ENCODE measurements at regions not wholly inside any gene's neighbourhood (a gene's known extent, or its start where the extent isn't known, plus 50 kb on each side); places are given as distances from the start of the nearest gene placed in this dataset.

DNA sequence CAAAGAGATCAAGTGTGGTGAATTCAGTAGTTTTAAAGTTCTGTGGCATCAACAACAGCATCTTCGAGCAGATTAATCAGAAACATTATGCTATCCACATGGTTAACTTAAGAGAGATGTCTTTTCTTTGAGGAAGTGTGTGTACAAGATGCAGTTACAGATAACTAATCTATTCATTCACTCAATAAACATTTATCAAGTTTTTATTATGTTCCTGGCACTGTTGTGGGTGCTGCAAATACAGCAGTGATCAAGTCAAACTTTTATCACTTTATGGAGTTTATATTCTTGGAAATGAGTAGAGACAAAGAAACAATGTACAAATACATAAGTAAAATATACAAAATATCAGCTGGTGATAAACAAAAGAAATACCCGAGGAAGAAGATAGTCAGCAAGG, 66.4 kb downstream of the ATOH1 start:
- TF ChIP-seq CBX5 (CRISPR knock-in tag; IDR thresholded peaks at IDR 0.05; ENCODE audit: borderline replicate concordance) (no peak), KLF13 (CRISPR knock-in tag; IDR thresholded peaks at IDR 0.05) (no peak), POLR2A (IDR thresholded peaks at IDR 0.05; ENCODE audit: insufficient read depth in 1 of 2, low read depth in 2 of 2, low read length in 2 of 2) (no peak)

Measured in HepG2 (cell line).